K562 (cell line): ENCODE measurements at regions not wholly inside any gene's neighbourhood (a gene's known extent, or its start where the extent isn't known, plus 50 kb on each side); places are given as distances from the start of the nearest gene placed in this dataset. TPM values are rescaled to one million over a fixed set of nuclear protein-coding genes. Genes with fewer than 3 reads are reported as not detected.

Source experiments
- small RNA-seq: library from RNA; depleted of rRNA; stranded (forward); fragments of <200 nt; gene quantifications from one replicate; pipeline ENCODE3, GENCODE V24; 2014

Small RNA genes lying in the stretch of these regions (small RNA-seq; reads per million reads assigned to genes)
- not detected for gene AC093519.1
